ENCODE measurements at regions not wholly inside any gene's neighbourhood (a gene's known extent, or its start where the extent isn't known, plus 50 kb on each side); places are given as distances from the start of the nearest gene placed in this dataset.

GRCh38 chr10:57786850-57787750 is 480.6 kb downstream of the IPMK start:
- TF ChIP-seq, protein P1, sequence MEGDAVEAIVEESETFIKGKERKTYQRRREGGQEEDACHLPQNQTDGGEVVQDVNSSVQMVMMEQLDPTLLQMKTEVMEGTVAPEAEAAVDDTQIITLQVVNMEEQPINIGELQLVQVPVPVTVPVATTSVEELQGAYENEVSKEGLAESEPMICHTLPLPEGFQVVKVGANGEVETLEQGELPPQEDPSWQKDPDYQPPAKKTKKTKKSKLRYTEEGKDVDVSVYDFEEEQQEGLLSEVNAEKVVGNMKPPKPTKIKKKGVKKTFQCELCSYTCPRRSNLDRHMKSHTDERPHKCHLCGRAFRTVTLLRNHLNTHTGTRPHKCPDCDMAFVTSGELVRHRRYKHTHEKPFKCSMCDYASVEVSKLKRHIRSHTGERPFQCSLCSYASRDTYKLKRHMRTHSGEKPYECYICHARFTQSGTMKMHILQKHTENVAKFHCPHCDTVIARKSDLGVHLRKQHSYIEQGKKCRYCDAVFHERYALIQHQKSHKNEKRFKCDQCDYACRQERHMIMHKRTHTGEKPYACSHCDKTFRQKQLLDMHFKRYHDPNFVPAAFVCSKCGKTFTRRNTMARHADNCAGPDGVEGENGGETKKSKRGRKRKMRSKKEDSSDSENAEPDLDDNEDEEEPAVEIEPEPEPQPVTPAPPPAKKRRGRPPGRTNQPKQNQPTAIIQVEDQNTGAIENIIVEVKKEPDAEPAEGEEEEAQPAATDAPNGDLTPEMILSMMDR (IDR thresholded peaks at IDR 0.05): no peak

GRCh38 chr10:57786331-57786730 is 481.4 kb downstream of the IPMK start:
- TF ChIP-seq, protein P1 (IDR thresholded peaks at IDR 0.05): no peak

More at GRCh38 chr10:57786850-57787750, 480.6 kb downstream of the IPMK start:
- Histone ChIP-seq H3K4me2 (ENCODE audit: low read length) (no peak overlapping the region), H3K9me3 (ENCODE audit: control insufficient read depth, low read length) (no peaks in the 10 kb centered on the region), H3K36me3 (ENCODE audit: control insufficient read depth, insufficient read depth, low read length) (no peaks in the 10 kb centered on the region), H3K4me1 (no peaks in the 10 kb centered on the region), H3K79me2 (no peaks in the 10 kb centered on the region), H3K4me3 (ENCODE audit: low read depth, low read length) (no peak overlapping the region), H2AFZ (no peak overlapping the region), H3K27ac (no peak overlapping the region), H3K9ac (no peak overlapping the region), H3K27me3 (ENCODE audit: control insufficient read depth, insufficient read depth, low read length) (no peaks in the 10 kb centered on the region)

DNA sequence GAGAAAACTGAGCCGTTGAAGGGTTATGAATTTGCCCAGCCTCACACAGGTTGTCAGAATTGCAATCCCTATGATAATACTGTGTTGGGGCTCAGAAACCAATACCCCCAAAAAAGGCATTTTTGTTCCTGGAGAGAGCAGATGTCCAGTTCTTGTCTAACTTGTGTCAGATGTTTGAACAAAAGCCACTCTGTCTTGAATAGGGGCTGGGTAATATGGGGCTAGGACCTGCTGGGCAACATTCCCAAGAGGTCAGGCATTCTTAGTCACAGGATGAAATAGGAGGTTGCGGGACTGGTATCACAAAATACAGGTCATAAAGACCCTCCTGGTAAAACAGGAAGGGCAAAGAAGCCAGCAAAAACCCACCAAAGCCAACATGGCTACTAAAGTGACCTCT is 482.1 kb downstream of the IPMK start:
- Histone ChIP-seq H3K27ac (no peak overlapping the region), H3K9me3 (ENCODE audit: control insufficient read depth, low read length) (no peaks in the 10 kb centered on the region), H3K79me2 (no peaks in the 10 kb centered on the region), H2AFZ (no peak overlapping the region), H3K4me2 (ENCODE audit: low read length) (no peak overlapping the region), H3K4me1 (no peaks in the 10 kb centered on the region), H3K27me3 (ENCODE audit: control insufficient read depth, insufficient read depth, low read length) (no peaks in the 10 kb centered on the region), H3K9ac (no peak overlapping the region), H3K4me3 (ENCODE audit: low read depth, low read length) (no peak overlapping the region), H3K36me3 (ENCODE audit: control insufficient read depth, insufficient read depth, low read length) (no peaks in the 10 kb centered on the region)
- TF ChIP-seq, protein P1 (IDR thresholded peaks at IDR 0.05): no peak

More at GRCh38 chr10:57786331-57786730, 481.4 kb downstream of the IPMK start:
- Histone ChIP-seq H3K79me2 (no peaks in the 10 kb centered on the region), H3K4me2 (ENCODE audit: low read length) (no peak overlapping the region), H3K4me3 (ENCODE audit: low read depth, low read length) (no peak overlapping the region), H3K9me3 (ENCODE audit: control insufficient read depth, low read length) (no peaks in the 10 kb centered on the region), H3K36me3 (ENCODE audit: control insufficient read depth, insufficient read depth, low read length) (no peaks in the 10 kb centered on the region), H3K4me1 (no peaks in the 10 kb centered on the region), H2AFZ (no peak overlapping the region), H3K27ac (no peak overlapping the region), H3K27me3 (ENCODE audit: control insufficient read depth, insufficient read depth, low read length) (no peaks in the 10 kb centered on the region), H3K9ac (no peak overlapping the region)

- Histone ChIP-seq H3K9ac (no peak overlapping the region), H3K79me2 (no peaks in the 10 kb centered on the region), H3K4me1 (no peaks in the 10 kb centered on the region), H3K4me2 (ENCODE audit: low read length) (no peak overlapping the region), H3K4me3 (ENCODE audit: low read depth, low read length) (no peak overlapping the region), H3K9me3 (ENCODE audit: control insufficient read depth, low read length) (no peaks in the 10 kb centered on the region), H2AFZ (no peak overlapping the region), H3K27me3 (ENCODE audit: control insufficient read depth, insufficient read depth, low read length) (no peaks in the 10 kb centered on the region), H3K36me3 (ENCODE audit: control insufficient read depth, insufficient read depth, low read length) (no peaks in the 10 kb centered on the region), H3K27ac (no peak overlapping the region)
- TF ChIP-seq, protein P1 (IDR thresholded peaks at IDR 0.05): no peak
Measured at GRCh38 chr10:57785068-57785467, 482.6 kb downstream of the IPMK start.

Measured in parathyroid adenoma (tissue), 2 donors.